ENCODE measurements at regions not wholly inside any gene's neighbourhood (a gene's known extent, or its start where the extent isn't known, plus 50 kb on each side); places are given as distances from the start of the nearest gene placed in this dataset.

- DNase-seq (ENCODE audit: low read depth in 2 of 2): no peak
Measured at GRCh38 chr9:107210775-107211174, 72.3 kb upstream of the RAD23B start.

- no peak for DNase-seq (ENCODE audit: low read depth in 2 of 2)
Measured at GRCh38 chr9:107211284-107211923, 71.7 kb upstream of the RAD23B start.

- DNase-seq (ENCODE audit: low read depth in 2 of 2): no peak
Measured at GRCh38 chr9:107212613-107213012, 70.5 kb upstream of the RAD23B start.

GRCh38 chr9:107213080-107213479, 70.0 kb upstream of the RAD23B start:
- no peak for DNase-seq (ENCODE audit: low read depth in 2 of 2)

- peak; percentile 2 to 19 for DNase-seq (ENCODE audit: low read depth in 2 of 2)
Measured at GRCh38 chr9:107213561-107214028, 69.5 kb upstream of the RAD23B start.

GRCh38 chr9:107214381-107214780, 68.7 kb upstream of the RAD23B start:
- DNase-seq (ENCODE audit: low read depth in 2 of 2): no peak

- no peak for DNase-seq (ENCODE audit: low read depth in 2 of 2)
Measured at GRCh38 chr9:107214915-107215314, 68.2 kb upstream of the RAD23B start.

- DNase-seq (ENCODE audit: low read depth in 2 of 2): no peak
Measured at GRCh38 chr9:107215381-107215780, 67.7 kb upstream of the RAD23B start.

GRCh38 chr9:107216329-107216728, 66.8 kb upstream of the RAD23B start:
- no peak for DNase-seq (ENCODE audit: low read depth in 2 of 2)

GRCh38 chr9:107218829-107219485, 64.1 kb upstream of the RAD23B start:
- DNase-seq (ENCODE audit: low read depth in 2 of 2): no peak

- no peak for DNase-seq (ENCODE audit: low read depth in 2 of 2)
Measured at GRCh38 chr9:107219486-107220077, 63.5 kb upstream of the RAD23B start.

GRCh38 chr9:107221321-107221720, 61.8 kb upstream of the RAD23B start:
- DNase-seq (ENCODE audit: low read depth in 2 of 2): no peak

- no peak for DNase-seq (ENCODE audit: low read depth in 2 of 2)
Measured at GRCh38 chr9:107222020-107222522, 61.0 kb upstream of the RAD23B start.

GRCh38 chr9:107223381-107223780, 59.7 kb upstream of the RAD23B start:
- DNase-seq (ENCODE audit: low read depth in 2 of 2): no peak

- DNase-seq (ENCODE audit: low read depth in 2 of 2): no peak
Measured at GRCh38 chr9:107224252-107224651, 58.8 kb upstream of the RAD23B start.

GRCh38 chr9:107226421-107226820, 56.7 kb upstream of the RAD23B start:
- DNase-seq (ENCODE audit: low read depth in 2 of 2): no peak

GRCh38 chr9:107227774-107228173, 55.3 kb upstream of the RAD23B start:
- DNase-seq (ENCODE audit: low read depth in 2 of 2): no peak

GRCh38 chr9:107228496-107229039, 54.5 kb upstream of the RAD23B start:
- no peak for DNase-seq (ENCODE audit: low read depth in 2 of 2)

GRCh38 chr9:107229241-107229741, 53.8 kb upstream of the RAD23B start:
- no peak for DNase-seq (ENCODE audit: low read depth in 2 of 2)
